ENCODE measurements at regions not wholly inside any gene's neighbourhood (a gene's known extent, or its start where the extent isn't known, plus 50 kb on each side); places are given as distances from the start of the nearest gene placed in this dataset.
A peak's percentile ranks its signal among the peaks of the same experiment; 100 is the strongest.
"Not testable (repeated sequence)": the region's sequence is repeated elsewhere in the genome, so short reads cannot be mapped to it uniquely, and the experiment has no call there.

GRCh38 chr15:96132126-96132525, 198.4 kb upstream of the NR2F2 start:
- no peak for DNase-seq (ENCODE audit: low spot score)

GRCh38 chr15:96135166-96136093, 195.1 kb upstream of the NR2F2 start:
- no peak for DNase-seq (ENCODE audit: low spot score)

- no peak for DNase-seq (ENCODE audit: low spot score)
Observed at GRCh38 chr15:96138985-96139384, 191.5 kb upstream of the NR2F2 start.

GRCh38 chr15:96142498-96142897, 188.0 kb upstream of the NR2F2 start:
- DNase-seq (ENCODE audit: low spot score): no peak

GRCh38 chr15:96144734-96145133, 185.8 kb upstream of the NR2F2 start:
- no peak for DNase-seq (ENCODE audit: low spot score)

GRCh38 chr15:96146726-96147125, 183.8 kb upstream of the NR2F2 start:
- DNase-seq (ENCODE audit: low spot score): no peak

GRCh38 chr15:96147267-96147666, 183.2 kb upstream of the NR2F2 start:
- no peak for DNase-seq (ENCODE audit: low spot score)

- no peak for DNase-seq (ENCODE audit: low spot score)
Observed at GRCh38 chr15:96150254-96150653, 180.2 kb upstream of the NR2F2 start.

GRCh38 chr15:96151749-96152148, 178.8 kb upstream of the NR2F2 start:
- not testable (repeated sequence) for DNase-seq (ENCODE audit: low spot score)

GRCh38 chr15:96153929-96154328, 176.6 kb upstream of the NR2F2 start:
- DNase-seq (ENCODE audit: low spot score): no peak

- DNase-seq (ENCODE audit: low spot score): no peak
Observed at GRCh38 chr15:96158938-96159337, 171.6 kb upstream of the NR2F2 start.

GRCh38 chr15:96160269-96160668, 170.2 kb upstream of the NR2F2 start:
- peak; percentile 70 for DNase-seq (ENCODE audit: low spot score)

- DNase-seq (ENCODE audit: low spot score): no peak
Observed at GRCh38 chr15:96160800-96161199, 169.7 kb upstream of the NR2F2 start.

- no peak for DNase-seq (ENCODE audit: low spot score)
Observed at GRCh38 chr15:96162322-96162721, 168.2 kb upstream of the NR2F2 start.

GRCh38 chr15:96165081-96165480, 165.4 kb upstream of the NR2F2 start:
- DNase-seq (ENCODE audit: low spot score): no peak

- no peak for DNase-seq (ENCODE audit: low spot score)
Observed at GRCh38 chr15:96165775-96166174, 164.7 kb upstream of the NR2F2 start.

- no peak for DNase-seq (ENCODE audit: low spot score)
Observed at GRCh38 chr15:96166223-96167200, 164.0 kb upstream of the NR2F2 start.

GRCh38 chr15:96170616-96170978, 159.9 kb upstream of the NR2F2 start:
- not testable (repeated sequence) for DNase-seq (ENCODE audit: low spot score)

GRCh38 chr15:96170979-96171739, 159.3 kb upstream of the NR2F2 start:
- no peak for DNase-seq (ENCODE audit: low spot score)

GRCh38 chr15:96171853-96172296, 158.6 kb upstream of the NR2F2 start:
- no peak for DNase-seq (ENCODE audit: low spot score)

- no peak for DNase-seq (ENCODE audit: low spot score)
Observed at GRCh38 chr15:96172417-96172816, 158.1 kb upstream of the NR2F2 start.

GRCh38 chr15:96176831-96177230, 153.7 kb upstream of the NR2F2 start:
- no peak for DNase-seq (ENCODE audit: low spot score)
